Esophagus muscularis mucosa (tissue), 3 donors: ENCODE measurements at regions not wholly inside any gene's neighbourhood (a gene's known extent, or its start where the extent isn't known, plus 50 kb on each side); places are given as distances from the start of the nearest gene placed in this dataset.

Experiments used
- CTCF ChIP-seq, 3 experiments: fragments of 200-600 bp in 2 of 3; fragments of 450-650 bp in 1 of 3; sonication (generic) in 2 of 3; IDR thresholded peaks; one replicate each; pipeline ENCODE4 v1.5.1; 2017 to 2019; ENCODE audit warnings: antibody characterized with exemption in 3 of 3, mild to moderate bottlenecking in 2 of 3, moderate library complexity in 1 of 3
- EP300 ChIP-seq: sonication (generic); formaldehyde crosslinking; IDR thresholded peaks from one replicate; pipeline ENCODE4 v1.6.1; 2017; ENCODE audit warnings: antibody characterized with exemption

DNA sequence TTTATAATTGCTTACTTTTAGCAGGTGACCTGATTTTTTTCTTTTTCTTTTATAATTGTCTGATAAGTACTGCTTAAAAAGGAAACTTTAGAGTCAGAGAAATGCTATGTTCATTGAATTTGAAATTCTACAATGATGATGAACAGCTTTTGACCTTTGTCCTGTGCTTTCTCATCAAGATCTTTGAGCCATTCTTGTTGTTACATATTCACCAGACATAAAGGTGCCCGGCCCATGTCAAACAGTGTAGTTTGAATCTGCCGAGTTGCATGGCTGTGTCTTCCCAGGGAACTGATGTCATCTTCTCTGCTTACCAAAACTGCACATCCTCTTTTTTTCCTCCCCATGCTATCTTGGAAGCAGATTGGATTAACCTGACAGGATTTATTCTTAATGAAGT is 163.6 kb downstream of the LRRC70 start:
- TF ChIP-seq CTCF (IDR thresholded peaks at IDR 0.05), result no peak
- TF ChIP-seq EP300, result no peak
